Cerebellar nuclear complex (tissue), 1 donor: ENCODE measurements at regions not wholly inside any gene's neighbourhood (a gene's known extent, or its start where the extent isn't known, plus 50 kb on each side); places are given as distances from the start of the nearest gene placed in this dataset.
"Not testable (repeated sequence)": the region's sequence is repeated elsewhere in the genome, so short reads cannot be mapped to it uniquely, and the experiment has no call there.

Source experiments
- DNase-seq, 2 experiments: peaks; one replicate each; lab custom pipeline; 2025; lab: John Stamatoyannopoulos, UW

DNA sequence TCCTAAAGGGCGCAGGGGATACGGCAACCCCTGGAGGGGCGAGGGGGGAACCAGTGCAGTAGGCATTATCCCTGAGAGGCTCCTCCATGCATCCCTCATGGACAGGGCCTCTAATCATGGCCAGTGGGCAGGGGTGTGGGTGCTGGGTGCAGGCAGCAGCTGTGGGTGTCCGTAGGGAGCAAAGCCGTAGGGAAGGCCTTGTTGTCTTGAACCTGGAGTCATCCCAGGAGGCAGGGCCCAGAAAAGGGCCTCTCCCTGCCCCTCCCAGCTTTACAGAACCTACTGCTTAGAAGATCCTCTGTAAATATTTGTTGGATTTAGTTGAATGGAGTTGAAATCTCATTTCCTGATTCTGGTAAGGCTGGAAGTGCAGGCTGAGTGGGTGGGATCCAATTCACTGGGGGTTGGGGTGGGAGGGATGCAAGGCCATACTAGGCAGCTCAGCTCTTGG lies 207.0 kb upstream of the HAAO start:
- no peak for DNase-seq

DNA sequence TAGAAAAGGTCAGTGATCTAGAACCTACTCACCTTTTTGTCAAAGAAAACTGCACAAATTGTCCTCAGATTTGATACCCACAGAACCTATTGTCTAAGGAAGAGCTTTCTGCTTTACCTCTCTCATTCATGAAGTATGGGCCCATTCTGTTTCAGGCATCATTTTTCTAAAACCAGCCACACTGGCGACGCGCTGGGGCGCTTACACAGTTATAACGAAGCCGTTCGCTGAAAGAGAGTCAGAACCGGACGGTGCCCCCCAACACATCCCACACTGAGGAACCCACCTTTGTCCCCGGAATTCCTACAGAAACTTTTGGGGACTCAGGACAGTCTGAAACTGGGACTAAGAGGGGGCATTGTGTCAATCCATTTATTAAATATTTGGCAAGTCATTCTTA lies 206.3 kb upstream of the HAAO start:
- no peak for DNase-seq

GRCh38 chr2:42996528-42996927 lies 204.1 kb upstream of the HAAO start:
- no peak for DNase-seq

DNA sequence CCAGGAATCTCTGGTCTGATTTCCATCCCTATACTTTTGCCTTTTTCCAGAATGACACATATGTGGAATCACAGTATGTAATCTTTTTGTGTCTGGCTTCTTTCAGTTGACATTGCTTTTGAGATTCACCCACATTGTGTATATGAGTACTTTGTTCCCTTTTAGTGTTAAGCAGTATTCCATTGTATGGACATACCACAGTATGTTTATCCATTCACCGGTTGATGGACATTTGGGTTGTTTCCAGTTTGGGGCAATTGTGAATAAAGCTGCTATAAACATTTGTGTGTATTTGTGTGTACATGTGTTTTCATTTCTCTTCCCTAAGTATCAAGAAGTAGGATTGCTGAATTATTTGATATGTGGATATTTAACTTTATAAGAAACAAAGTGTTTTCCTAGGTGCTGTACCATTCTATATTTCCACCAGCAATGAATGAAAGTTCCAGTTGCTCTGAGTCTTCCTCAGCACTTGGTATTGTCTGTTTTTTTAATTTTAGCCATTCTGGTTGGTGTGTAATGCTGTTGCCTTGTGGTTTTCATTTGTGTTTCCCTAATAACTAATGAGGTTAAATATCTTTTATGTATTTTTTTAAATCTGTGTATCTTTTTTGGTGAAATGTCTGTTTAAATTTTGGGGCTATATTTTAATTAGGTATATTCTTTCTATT lies 203.5 kb upstream of the HAAO start:
- DNase-seq: no peak

- not testable (repeated sequence) for DNase-seq
These were observed 197.1 kb upstream of the HAAO start for GRCh38 chr2:42989283-42990081.

DNA sequence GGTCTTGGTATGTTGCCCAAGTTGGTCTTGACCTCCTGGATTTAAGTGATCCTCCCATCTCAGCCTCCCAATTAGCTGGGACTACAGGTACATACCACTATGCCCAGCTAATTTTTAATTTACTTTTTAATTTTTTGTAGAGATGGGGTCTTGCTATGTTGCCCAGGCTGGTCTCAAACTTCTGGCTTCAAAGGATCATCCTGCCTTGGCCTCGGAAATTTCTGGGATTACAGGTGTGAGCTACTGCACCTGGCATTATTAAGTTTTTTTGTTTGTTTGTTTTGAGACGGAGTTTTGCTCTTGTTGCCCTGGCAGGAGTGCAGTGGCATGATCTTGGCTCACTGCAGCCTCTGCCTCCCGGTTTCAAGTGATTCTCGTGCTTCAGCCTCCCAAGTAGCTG lies 195.7 kb upstream of the HAAO start:
- not testable (repeated sequence) for DNase-seq

- DNase-seq: no peak
These were observed 194.9 kb upstream of the HAAO start for GRCh38 chr2:42987112-42987922.

DNA sequence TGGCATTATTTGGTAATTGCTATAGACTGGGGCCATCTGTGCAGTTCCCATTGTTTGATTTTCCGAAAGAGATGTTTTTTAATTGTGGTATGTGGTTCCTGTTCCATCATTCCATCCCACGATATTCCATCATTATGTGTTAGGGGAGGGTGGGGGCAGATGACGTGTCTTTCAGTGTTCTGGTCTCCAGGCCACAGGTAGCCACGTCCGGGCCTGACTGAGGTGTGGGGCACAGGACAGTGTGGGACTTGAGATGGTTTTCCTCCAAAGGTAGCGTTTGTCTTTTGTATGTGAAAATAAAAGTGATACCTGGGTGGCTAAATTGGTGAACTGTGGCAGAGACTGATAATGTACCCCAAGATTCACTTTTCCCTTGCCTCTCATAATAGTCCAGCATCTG lies 192.2 kb upstream of the HAAO start:
- no peak for DNase-seq

DNA sequence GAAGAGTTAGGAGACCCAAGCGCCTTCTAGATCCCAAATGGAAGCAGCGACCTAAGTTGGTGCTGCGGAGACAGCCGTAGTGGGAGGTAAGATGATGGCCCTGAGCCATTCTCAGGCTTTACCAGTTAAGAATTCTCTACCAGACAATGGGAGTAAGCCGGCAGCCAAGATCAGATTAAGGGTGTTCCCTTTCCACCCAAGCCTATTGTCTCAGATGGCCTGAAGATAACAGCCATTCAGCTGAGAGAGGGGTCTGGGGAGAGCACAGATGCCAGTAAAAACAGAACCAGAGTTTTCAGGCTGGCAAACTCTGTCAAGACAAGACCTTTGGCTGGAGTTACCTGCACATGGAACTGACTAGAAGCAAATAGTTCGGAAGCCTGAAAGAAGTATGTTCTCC lies 191.7 kb upstream of the HAAO start:
- no peak for DNase-seq

DNA sequence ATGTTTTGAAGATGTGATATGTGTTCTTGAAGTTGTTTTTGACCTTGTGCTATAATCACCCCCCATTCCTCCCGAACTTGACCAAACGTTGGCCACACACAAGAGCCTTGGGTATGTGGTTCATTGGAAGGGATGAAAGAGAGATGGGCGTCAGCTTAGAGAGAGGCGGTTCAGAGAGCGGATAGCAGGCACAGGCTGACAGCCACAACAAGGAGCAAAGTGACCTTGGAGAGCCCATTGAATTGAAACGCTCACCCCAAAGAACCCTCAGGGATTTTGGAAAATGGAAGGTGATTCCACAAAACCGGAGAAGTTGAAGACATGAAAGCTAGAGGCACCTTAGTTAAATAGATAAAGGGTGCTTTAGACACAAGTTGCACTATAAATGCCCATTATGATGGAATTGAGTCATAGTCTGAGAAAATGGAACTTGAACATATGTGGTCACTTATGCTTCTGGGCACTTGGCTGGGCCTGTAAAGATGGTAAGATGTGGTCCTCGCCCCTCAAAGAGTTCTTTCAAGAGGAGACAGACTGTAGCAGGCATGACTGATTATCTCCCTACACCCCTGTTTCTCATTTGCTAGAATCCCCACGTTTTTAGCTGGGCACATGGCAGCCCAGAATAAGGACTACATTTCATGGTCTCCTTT lies 188.5 kb upstream of the HAAO start:
- DNase-seq: no peak

DNA sequence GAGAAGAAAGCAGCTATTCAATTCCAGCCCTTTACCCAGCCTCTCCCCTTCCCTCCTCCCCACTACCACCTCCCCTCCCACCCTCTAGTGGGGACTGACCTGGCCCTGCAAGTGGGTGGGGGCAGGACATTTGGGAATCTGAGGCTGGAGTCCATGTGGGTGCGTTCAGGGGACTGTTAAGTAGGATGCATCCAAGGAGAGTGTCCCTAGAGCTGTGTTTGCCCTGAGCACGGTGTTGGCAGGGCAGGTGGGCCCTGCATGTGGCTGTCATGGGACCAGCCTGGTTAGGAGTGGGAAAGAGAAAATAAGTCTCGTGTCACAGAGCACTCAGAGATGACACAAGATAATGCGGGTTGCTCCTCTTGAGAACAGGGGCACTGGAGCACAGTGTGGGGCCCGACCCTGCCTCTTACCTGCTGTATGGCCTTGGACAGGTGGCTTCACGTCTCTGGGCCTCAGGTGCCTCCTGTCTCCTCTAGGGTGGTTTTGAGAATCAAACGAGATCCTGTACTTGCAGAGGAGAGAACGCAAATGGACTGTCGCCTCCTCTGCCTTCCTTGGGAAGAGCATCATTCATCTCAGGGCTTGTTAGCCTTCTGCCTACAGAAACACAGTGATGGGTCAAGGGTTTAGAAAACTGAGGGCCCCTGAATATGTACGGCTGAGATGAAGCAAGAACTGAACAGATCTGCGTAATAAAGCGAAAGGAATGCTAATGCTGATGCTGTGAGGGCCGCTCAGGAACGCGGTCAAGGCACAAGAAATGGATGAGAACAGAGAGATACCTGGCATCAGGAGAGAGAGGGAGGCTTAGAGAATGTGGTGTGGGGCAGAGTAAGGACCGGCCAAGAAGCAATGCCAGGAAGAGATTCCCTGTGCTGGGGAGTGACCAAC lies 187.7 kb upstream of the HAAO start:
- DNase-seq: no peak

- no peak for DNase-seq
These were observed 187.1 kb upstream of the HAAO start for GRCh38 chr2:42979416-42979869.

DNA sequence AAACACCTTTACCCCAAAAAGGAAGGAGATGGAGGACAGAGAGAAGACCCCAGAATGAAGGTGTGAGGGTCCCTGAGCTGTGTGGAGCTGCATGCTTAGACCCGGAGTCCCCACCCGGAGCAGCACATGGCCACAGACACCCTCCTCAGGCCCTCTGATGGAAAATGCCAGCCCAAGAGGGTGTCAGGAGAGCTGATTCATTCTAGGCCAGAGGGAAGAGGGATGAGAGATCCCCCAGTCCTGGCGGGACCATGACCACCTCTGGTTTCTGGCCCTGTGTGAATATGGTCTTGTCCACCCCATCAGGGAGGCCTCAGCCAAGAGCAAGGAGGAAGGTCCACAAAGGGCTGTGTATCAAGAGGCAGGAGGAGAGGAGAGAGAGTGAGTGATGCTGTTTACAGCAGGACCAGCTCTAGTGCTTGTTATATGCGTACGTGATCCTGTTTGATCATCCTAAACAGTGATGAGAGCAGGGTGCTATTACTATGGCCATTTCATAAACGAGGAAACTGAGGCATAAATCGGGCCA lies 186.6 kb upstream of the HAAO start:
- no peak for DNase-seq

DNA sequence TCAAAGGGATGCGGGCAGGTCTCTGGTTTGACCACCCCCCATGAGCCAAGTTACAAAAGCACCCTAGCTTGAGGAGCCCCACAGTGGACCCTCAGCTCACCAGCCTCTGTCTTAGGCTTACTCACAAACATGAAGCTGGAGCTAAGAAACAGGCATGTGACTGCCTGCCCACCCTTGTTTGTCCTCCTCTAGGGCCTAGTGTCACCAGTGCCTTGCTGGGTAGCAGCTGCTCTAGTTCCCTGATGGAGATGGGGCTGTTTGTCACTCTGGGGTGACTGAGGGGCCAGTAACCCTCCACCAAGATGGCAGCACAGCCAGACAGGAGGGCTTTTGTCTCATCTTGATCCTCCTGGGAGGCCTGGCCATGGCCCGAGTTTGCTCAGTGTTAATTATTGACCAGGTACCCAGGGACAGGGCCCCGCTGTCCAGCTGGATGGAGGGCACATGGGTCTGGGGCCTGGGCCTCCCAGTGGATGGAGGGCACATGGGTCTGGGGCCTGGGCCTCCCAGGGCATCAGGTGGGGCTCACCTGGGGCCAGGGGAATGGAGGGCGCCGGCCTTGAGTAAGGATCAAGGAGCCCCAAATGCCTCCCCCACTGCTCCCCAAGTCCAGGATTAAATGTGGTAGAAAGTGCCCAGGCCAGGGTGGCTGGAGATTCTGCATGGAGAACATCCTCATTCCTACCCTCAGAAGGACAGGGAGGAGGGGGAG lies 185.9 kb upstream of the HAAO start:
- no peak for DNase-seq

GRCh38 chr2:42977270-42978174 lies 185.1 kb upstream of the HAAO start:
- DNase-seq: no peak

- DNase-seq: no peak
These were observed 184.0 kb upstream of the HAAO start for GRCh38 chr2:42976351-42976750.

DNA sequence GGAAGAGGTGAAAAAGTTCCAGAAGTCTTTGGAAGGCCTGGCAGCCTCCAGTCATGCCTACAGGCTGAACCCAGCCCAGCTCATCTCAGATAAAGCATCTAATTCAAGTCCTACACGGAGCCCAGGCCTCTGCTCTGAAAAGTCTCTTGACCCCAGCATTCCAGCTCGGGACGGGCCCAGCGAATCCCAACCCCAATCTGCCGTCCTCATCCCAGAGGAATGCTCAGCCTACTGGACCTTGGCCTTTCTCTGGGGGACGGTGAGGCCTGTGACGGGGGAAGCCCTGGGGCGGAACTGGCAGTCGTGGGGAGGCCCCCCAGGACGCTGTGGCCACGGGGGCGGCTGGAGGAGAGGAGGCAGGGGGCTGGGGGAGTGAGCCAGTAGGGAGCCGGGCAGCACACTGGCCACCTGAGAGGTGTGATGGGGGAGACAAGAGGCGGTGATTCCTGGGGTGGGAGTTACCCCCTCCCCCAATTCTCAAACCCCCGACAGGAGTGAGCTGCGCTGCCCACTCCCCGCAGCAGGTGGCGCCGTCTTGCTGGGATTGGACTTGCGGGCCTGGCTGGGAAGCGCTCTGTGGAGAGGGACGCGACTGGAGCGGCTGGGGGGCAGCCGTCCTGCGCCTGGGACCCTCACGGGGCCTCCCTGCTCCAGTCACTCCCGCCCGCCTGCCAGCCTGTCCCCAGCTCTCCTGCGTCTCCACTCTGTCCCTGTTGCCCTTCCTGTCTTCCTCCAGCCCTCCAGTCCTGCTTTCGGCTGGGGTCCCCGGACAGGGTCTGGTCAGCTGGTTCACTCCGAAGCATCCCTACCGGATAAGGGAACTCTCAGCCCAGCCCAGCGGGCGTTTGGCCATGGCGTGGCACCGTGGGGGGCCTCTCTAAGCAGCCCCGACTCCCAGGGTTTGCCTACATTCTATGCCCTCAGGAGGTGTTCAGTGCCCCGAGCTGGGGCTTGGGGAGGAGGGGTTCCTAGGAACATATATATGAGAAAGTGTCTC lies 182.6 kb upstream of the HAAO start:
- no peak for DNase-seq
